Stimulated activated naive CD8-positive, alpha-beta T cell treated with anti-CD3 and anti-CD28 coated beads, Interleukin-15, Interleukin-2, amounts not matched to agents 100 ng/mL and 50 ng/mL, for 24 hours (primary cell): ENCODE measurements at regions not wholly inside any gene's neighbourhood (a gene's known extent, or its start where the extent isn't known, plus 50 kb on each side); places are given as distances from the start of the nearest gene placed in this dataset.

Experiments
- H3K27ac Mint-ChIP-seq: one replicate; pipeline ENCODE4 v1.8.0; 2021; ENCODE audit warnings: mild to moderate bottlenecking, mixed read lengths
- H3K27me3 Mint-ChIP-seq: one replicate; pipeline ENCODE4 v1.8.0; 2021; ENCODE audit warnings: mixed read lengths
- H3K36me3 Mint-ChIP-seq: one replicate; pipeline ENCODE4 v1.8.0; 2021; ENCODE audit warnings: low read depth, mixed read lengths
- H3K4me1 Mint-ChIP-seq: one replicate; pipeline ENCODE4 v1.8.0; 2021; ENCODE audit warnings: low read depth, mixed read lengths
- H3K4me3 Mint-ChIP-seq: one replicate; pipeline ENCODE4 v1.8.0; 2021; ENCODE audit warnings: mild to moderate bottlenecking, mixed read lengths
- H3K9me3 Mint-ChIP-seq: one replicate; pipeline ENCODE4 v1.8.0; 2021; ENCODE audit warnings: mixed read lengths

DNA sequence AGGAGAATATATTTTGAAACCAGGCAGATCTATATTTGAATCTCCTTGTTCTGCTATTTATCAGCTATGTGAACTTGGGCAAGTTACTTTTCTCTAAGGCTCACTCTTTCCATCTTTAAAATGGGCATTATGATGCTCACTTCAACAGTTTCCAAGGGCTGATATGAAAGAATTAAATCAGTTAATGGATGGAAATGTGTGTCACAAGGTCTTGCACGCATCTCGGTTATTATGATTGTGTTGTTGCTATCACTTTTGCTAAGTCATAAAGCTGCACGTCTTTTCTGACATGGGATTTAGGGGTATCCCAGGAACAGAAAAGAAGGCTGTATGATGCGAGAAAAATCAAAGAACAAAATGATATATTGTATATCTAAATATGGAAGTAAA, 721.5 kb upstream of the TBX3 start:
- no peak overlapping the region for H3K27ac Mint-ChIP-seq
- no peak overlapping the region for H3K4me3 Mint-ChIP-seq
- no peaks in the 10 kb centered on the region for H3K9me3 Mint-ChIP-seq
- H3K36me3 Mint-ChIP-seq, result no peaks in the 10 kb centered on the region
- H3K27me3 Mint-ChIP-seq, result no peaks in the 10 kb centered on the region
- no peaks in the 10 kb centered on the region for H3K4me1 Mint-ChIP-seq

DNA sequence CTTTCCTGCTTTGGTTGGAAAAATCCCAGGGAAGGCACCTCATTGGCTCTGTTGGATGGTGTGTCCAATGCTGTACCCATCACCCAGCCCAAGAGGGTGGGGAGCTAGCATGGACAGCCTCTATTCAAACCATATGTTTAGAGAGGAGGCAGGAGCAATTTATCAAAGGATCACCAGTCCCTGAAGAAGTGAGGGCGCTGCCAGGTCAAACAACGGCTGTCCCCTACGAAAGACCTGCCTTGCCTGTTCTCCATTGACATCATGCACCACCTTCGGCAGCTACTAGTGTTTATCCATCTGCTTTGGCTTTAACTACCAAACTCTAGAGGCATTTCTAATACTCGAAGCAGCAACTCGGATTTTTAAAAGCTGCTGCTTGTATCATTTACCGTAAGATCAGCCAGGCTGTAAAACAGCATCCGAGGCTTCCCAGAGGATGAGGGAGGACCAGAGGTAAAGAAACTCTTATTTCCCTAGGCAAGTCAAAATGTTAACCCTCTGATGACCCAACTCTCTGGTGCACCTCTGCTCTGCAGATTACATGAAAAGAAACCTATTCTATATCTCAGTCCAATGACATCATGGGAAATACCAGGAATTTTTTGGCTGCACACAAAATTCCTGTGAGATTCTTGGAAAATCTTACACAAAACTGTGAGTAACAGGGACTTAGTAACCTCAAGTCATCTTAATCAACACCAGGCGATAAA, 720.9 kb upstream of the TBX3 start:
- H3K9me3 Mint-ChIP-seq, result no peaks in the 10 kb centered on the region
- no peaks in the 10 kb centered on the region for H3K4me1 Mint-ChIP-seq
- no peak overlapping the region for H3K4me3 Mint-ChIP-seq
- H3K27ac Mint-ChIP-seq, result no peak overlapping the region
- no peaks in the 10 kb centered on the region for H3K27me3 Mint-ChIP-seq
- H3K36me3 Mint-ChIP-seq, result no peaks in the 10 kb centered on the region

DNA sequence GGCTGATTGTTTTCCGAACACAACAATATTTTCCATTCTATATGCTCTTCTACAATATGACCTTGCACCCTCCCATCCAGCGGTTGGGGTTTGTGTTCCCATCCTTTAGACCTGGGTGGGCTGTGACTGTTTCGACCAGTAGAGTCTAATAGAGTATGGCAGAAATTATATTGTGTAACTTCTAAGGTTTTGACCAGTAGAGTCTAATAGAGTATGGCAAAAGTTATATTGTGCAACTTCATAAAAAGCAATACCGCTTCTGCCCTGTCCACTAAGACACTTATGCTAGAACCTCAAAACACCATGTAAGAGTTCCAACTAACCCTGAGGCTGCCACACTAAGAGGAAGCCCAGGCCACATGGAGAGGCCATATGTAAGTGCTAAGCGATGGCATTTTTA, 719.7 kb upstream of the TBX3 start:
- no peak overlapping the region for H3K4me3 Mint-ChIP-seq
- H3K27ac Mint-ChIP-seq, result no peak overlapping the region
- no peaks in the 10 kb centered on the region for H3K4me1 Mint-ChIP-seq
- no peaks in the 10 kb centered on the region for H3K36me3 Mint-ChIP-seq
- H3K9me3 Mint-ChIP-seq, result no peaks in the 10 kb centered on the region
- H3K27me3 Mint-ChIP-seq, result no peaks in the 10 kb centered on the region

DNA sequence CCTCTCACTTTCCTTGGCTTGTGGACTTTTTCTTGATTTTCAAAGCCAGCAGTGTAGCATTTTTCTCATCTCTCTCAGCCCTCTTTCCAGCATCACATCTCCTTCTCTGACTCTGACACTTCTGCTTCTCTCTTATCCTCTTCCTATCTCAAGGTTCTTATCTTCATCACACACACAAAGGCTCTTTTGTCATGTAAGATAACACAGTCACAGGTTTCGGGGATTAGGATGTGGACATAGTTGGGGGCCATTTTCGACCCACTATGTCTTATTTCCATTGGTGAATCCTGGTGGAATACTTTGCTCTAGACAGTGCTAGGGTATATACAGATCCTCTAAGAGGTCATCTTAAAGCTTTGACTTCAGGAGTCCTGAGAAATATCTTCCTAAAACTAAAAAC, 719.3 kb upstream of the TBX3 start:
- Mint-ChIP-seq H3K4me3 (no peak overlapping the region), H3K27me3 (no peaks in the 10 kb centered on the region), H3K27ac (no peak overlapping the region), H3K4me1 (no peaks in the 10 kb centered on the region), H3K36me3 (no peaks in the 10 kb centered on the region), H3K9me3 (peaks cover under 1% of the 10 kb centered on the region)

DNA sequence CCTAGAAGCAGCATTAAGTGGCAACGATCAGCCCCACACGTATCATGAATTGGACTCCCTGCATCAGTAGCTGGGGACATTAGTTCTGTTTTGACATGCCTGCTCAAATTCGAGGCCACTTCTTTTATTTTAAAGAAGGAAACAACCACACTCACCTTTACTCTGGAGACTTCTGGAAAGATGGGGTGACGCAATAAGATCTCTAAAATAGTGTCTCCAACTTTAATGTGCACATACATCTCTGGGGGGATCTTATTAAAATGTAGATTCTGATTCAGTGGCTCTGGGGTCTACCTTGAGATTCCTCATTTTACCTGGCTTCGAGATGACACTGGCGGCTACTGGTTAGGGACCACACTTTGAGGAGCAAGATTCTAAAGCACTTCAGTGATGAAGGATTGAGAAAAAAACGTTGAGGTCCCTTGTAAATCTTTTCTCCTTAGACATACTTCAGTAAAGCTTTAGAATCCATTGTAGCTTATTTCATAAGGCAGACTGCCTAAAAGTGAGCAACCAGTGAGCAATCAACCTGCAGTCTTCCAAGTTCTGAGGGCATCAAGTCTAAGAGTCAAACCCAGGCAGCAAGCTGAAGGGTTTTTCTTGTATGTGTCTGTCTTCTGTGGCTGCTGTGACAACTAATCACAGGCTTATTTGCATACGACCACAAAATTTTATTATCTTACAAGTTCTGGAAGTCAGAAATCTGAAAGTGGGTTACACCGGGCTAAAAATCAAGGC, 718.6 kb upstream of the TBX3 start:
- Mint-ChIP-seq H3K27ac (no peak overlapping the region), H3K27me3 (no peaks in the 10 kb centered on the region), H3K36me3 (no peaks in the 10 kb centered on the region), H3K4me3 (no peak overlapping the region), H3K4me1 (no peaks in the 10 kb centered on the region), H3K9me3 (peaks cover 6% of the 10 kb centered on the region)

DNA sequence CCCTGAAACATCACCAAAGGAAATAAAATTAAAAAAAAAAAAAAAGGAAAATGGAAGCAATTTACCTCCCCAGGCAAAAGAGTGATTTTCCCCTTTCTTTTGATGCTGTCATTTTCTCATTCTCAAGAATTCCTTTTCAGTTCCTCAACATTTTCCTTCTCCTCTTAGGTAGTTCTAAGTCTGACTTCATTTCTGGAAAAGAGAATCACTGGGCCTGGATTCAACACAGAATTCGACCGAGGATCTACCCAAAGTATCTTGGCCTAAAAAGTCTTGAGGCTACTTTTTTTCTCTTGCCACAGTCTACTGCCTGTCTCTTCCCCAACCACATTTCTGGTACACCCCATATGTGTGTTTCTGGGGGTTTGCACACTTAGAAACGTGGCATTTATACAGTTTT, 717.8 kb upstream of the TBX3 start:
- Mint-ChIP-seq H3K9me3 (peaks cover 6% of the 10 kb centered on the region), H3K4me1 (no peaks in the 10 kb centered on the region), H3K27me3 (no peaks in the 10 kb centered on the region), H3K36me3 (no peaks in the 10 kb centered on the region), H3K27ac (no peak overlapping the region), H3K4me3 (no peak overlapping the region)

DNA sequence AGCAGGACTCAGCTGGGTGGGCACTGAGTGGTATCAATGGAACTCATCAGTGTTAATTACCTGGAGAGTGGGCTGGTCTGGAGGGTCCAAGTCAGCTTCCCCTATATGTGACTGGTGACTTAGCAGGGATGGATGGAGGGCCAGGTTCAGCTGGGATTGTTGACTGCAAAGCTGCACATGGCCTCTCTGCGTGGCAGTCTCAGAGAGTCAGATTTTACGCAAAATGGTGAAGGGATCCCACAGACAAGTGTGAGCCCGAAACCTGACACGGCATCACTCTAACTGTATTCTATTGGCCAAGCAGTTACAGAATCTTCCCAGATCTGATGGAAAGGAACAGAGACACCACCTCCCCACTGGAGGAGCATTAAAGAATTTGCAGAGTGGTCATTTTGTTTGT, 716.0 kb upstream of the TBX3 start:
- H3K27me3 Mint-ChIP-seq, result no peaks in the 10 kb centered on the region
- peaks cover 12% of the 10 kb centered on the region for H3K9me3 Mint-ChIP-seq
- H3K4me3 Mint-ChIP-seq, result no peak overlapping the region
- H3K4me1 Mint-ChIP-seq, result no peaks in the 10 kb centered on the region
- H3K27ac Mint-ChIP-seq, result no peak overlapping the region
- no peaks in the 10 kb centered on the region for H3K36me3 Mint-ChIP-seq

DNA sequence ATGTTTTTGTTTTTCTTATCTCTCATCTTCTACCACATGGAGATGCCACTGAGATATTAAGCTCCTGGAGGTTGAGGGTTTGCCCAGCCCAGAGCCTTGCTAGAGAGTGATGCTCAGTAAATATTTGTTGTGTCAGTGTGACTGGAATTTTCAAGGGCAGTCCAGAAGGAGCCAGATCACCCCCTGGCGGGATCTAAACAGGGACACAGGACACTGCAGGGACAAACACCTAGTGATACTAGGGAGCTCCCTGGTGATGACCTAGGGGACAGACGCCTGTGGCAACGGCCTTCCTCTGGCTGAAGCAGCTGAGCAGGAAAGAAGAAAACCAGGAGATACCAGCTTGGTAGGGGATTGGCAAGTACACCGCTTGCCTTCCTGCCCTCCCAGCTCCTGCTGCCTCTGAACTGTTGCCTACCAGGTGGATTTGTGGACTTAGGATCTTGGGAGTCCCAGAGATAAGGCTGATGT, 714.4 kb upstream of the TBX3 start:
- H3K27ac Mint-ChIP-seq, result no peak overlapping the region
- H3K36me3 Mint-ChIP-seq, result no peaks in the 10 kb centered on the region
- H3K9me3 Mint-ChIP-seq, result peaks cover 16% of the 10 kb centered on the region
- H3K27me3 Mint-ChIP-seq, result no peaks in the 10 kb centered on the region
- H3K4me3 Mint-ChIP-seq, result no peak overlapping the region
- H3K4me1 Mint-ChIP-seq, result no peaks in the 10 kb centered on the region

DNA sequence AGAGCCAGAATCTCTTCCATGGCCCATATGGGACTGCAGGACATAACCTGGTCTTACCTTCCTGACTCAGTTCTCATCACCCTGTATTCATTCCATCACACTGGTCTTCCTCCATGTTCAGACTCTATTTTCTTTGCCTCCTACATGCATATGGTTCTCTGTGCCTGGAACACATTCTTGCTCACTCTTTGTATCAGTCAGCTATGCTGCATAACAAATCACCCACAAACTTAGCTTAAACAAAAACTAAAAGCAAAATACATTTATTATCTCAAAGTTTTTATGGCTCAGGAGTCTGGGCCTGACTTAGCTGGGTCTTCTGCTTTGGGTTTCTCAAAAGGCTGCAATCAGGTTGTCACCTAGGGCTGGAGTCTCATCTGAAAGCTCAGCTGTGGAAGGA, 712.6 kb upstream of the TBX3 start:
- Mint-ChIP-seq H3K9me3 (peaks cover 16% of the 10 kb centered on the region), H3K4me1 (no peaks in the 10 kb centered on the region), H3K27ac (no peak overlapping the region), H3K36me3 (no peaks in the 10 kb centered on the region), H3K27me3 (no peaks in the 10 kb centered on the region), H3K4me3 (no peak overlapping the region)

DNA sequence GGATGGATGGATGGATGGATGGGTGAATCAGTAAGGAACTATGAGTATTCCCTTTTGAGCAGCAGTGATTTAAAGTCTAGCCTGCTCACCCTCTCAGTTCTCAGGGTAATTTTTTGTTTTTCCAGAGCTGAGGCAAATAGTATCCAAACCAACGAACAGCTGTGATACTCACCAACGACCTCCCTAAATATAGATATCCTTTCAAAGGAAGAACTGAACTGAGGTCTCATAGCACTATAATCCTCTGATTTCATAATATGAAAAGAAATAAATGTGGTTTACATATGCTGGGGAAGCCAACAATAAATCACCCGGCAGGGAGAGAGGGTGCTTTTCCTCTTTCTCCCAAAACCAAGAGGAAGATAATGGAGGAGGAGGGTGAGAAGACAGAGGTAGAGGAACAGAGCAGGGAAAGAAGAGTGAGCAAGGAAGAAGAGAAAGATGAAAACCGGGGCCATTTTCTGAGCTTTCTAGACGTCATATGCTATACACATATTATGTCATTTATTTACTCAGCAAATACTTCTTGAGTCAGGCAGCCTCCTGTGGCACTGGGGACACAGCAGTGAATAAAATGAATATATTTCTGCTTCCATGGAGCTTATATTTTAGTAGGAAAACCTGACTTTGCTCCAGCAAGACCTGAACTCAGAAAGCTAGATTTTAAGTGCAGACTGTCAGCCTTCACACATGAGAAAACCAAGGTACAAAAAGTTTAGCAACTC, 710.7 kb upstream of the TBX3 start:
- Mint-ChIP-seq H3K4me1 (no peaks in the 10 kb centered on the region), H3K36me3 (no peaks in the 10 kb centered on the region), H3K9me3 (peaks cover 20% of the 10 kb centered on the region), H3K27ac (no peak overlapping the region), H3K27me3 (no peaks in the 10 kb centered on the region), H3K4me3 (no peak overlapping the region)

DNA sequence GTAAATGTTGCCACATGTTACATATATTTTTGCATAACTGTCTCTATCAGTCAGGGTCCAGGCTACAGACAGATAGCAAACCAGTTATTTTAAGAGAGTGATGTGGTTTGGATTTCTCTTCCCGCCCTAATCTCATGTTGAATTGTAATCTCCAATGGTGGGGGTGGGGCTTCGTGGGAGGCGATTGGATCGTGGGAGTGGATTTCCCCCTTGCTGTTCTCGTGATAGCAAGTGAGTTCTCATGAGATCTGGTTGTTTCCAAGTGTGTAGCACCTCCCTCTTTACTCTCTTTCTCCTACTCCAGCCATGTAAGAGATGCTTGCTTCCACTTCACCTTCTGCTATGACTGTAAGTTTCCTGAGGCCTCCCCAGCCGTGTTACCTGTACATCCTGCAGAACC, 704.2 kb upstream of the TBX3 start:
- H3K36me3 Mint-ChIP-seq, result no peaks in the 10 kb centered on the region

DNA sequence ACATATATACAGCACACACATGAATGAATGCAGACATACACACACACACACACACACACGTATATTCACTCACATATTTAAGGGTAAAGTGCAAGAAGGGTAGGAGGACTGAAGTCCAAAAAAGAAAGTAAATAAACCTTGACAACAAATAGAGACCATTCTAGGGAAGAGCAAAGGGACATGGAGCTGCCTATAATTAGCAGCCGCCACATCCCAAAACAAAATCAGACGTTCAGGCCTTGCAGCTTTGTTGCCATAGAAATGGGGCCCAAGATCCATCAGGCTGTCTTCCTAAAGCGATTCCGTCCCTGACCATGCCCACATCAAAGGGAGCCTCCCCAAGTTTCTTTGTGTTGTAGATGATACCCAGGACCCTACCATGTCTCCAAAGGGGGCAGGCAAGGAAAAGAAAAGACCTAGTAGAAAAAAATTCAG, 703.5 kb upstream of the TBX3 start:
- Mint-ChIP-seq H3K4me1 (no peaks in the 10 kb centered on the region), H3K36me3 (no peaks in the 10 kb centered on the region), H3K9me3 (peaks cover 18% of the 10 kb centered on the region), H3K4me3 (no peak overlapping the region), H3K27ac (no peak overlapping the region), H3K27me3 (no peaks in the 10 kb centered on the region)

More for the DNA sequence above, 704.2 kb upstream of the TBX3 start:
- Mint-ChIP-seq H3K27ac (no peak overlapping the region), H3K9me3 (peaks cover 18% of the 10 kb centered on the region), H3K4me3 (no peak overlapping the region), H3K27me3 (no peaks in the 10 kb centered on the region), H3K4me1 (no peaks in the 10 kb centered on the region)

DNA sequence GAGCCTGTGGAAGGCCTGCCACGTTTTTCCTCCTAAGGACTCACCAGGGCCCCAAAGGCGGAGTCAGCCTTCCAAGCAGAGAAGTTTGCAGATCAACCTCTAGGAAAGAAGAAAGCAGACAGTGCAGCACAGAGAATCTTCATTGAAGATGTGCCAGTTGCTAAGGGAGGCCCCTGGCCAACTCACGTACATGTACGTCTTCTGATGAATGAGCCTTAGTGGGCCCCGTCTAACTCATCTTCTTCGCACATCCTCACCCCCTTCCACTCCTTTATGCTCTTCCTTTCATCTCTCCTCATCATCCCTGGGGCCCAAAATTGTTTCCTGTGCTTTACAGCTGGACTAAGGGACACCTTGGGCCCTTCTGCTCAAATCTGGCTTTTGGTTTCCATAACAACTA, 703.0 kb upstream of the TBX3 start:
- no peak overlapping the region for H3K4me3 Mint-ChIP-seq
- H3K27ac Mint-ChIP-seq, result no peak overlapping the region
- no peaks in the 10 kb centered on the region for H3K4me1 Mint-ChIP-seq
- peaks cover 18% of the 10 kb centered on the region for H3K9me3 Mint-ChIP-seq
- H3K27me3 Mint-ChIP-seq, result no peaks in the 10 kb centered on the region
- no peaks in the 10 kb centered on the region for H3K36me3 Mint-ChIP-seq

DNA sequence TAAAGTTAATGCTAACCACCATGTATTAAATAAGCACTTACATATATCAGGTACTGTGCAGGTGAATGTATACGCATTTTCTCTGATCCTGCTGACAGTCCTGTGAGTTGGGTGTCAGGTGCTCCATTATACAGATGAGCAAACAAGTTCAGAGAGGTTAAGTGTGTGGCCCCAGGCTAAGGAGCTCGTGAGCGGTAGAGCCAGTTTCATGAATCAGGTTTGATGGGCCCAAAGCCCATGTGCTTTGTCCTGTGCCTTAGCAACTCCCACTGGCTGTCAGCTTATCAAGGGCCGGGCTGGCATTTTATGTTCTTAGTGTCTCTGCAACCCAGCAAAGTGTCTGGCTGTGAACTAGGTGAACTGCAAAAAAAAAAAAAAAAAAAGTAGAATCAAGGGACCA, 701.2 kb upstream of the TBX3 start:
- Mint-ChIP-seq H3K9me3 (peaks cover 16% of the 10 kb centered on the region), H3K4me1 (no peaks in the 10 kb centered on the region), H3K27ac (no peak overlapping the region), H3K4me3 (no peak overlapping the region), H3K27me3 (no peaks in the 10 kb centered on the region), H3K36me3 (no peaks in the 10 kb centered on the region)

DNA sequence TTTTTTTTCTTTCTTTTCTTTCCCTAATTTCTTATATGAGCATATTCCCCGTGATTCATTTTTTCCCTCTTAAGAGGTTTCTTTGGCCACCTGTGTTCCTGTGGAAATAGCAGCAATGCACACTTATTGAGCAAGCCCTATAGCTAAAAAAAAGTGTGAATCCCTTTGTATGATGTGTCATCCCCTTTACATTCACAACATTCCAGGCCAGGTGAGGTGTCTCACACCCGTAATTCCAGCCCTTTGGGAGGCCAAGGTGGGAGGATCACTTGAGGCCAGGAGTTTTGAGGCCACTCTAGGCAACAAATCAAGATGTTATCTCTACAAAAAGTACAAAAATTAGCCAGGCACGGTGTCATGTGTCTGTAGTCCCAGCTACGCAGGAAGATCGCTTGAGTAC, 700.4 kb upstream of the TBX3 start:
- Mint-ChIP-seq H3K27ac (no peak overlapping the region), H3K9me3 (peaks cover 10% of the 10 kb centered on the region), H3K36me3 (no peaks in the 10 kb centered on the region), H3K27me3 (no peaks in the 10 kb centered on the region), H3K4me1 (no peaks in the 10 kb centered on the region), H3K4me3 (no peak overlapping the region)
